ENCODE measurements at regions not wholly inside any gene's neighbourhood (a gene's known extent, or its start where the extent isn't known, plus 50 kb on each side); places are given as distances from the start of the nearest gene placed in this dataset.

DNA sequence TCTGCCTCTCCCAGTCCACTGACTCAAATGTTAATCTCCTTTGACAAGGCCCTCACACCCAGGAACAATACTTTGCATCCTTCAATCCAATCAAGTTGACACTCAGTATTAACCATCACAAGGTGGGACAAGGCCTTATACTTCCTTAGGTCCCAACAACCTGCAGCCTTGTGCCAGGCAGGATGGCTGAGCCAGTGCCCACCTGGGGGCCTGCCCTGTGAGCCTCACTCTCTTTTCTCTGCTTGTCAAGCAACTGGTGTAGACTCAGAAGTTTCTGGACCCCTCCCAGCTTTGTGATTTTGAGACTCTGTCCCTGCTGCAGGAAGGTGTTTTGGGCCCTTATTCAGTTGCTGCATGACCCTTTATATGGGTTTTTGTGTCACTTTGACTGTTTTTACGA, 310.0 kb upstream of the C1orf174 start:
- Histone ChIP-seq H3K4me3 (ENCODE audit: low read length in 2 of 2) (no peak overlapping the region), H3K9me3 (ENCODE audit: control insufficient read depth in 2 of 2, low read length in 2 of 2) (peaks cover 0 to 3% of the 10 kb centered on the region in 2 donors), H3K36me3 (ENCODE audit: control insufficient read depth in 2 of 2, insufficient read depth in 2 of 2, low read length in 2 of 2) (no peaks in the 10 kb centered on the region), H3K27ac (ENCODE audit: low read depth in 2 of 2, low read length in 2 of 2) (no peak overlapping the region), H3K4me1 (ENCODE audit: control insufficient read depth in 2 of 2, insufficient read depth in 2 of 2, low read length in 2 of 2) (no peaks in the 10 kb centered on the region), H3K9ac (ENCODE audit: low read depth in 1 of 2, low read length in 2 of 2) (no peak overlapping the region), H3K27me3 (ENCODE audit: control insufficient read depth in 2 of 2, insufficient read depth in 2 of 2, low read length in 2 of 2) (no peaks in the 10 kb centered on the region)

DNA sequence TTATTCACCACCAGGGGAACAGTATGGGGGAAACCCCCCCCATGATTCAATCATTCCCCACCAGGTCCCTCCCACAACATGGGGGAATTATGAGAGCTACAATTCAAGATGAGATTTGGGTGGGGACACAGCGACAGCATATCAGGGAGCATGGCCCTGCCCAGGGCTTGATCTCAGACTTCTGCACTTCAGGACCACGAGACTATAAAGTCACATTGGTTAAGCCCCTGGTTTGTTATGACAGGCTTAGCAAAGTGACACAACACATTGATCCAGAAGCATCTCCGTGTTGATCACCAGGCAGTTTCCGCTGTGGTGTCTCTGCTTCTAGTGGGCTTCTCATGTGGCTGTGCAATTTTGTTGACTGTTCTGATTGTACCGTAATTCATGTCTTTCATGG, 312.7 kb upstream of the C1orf174 start:
- Histone ChIP-seq H3K9ac (ENCODE audit: low read depth in 1 of 2, low read length in 2 of 2) (no peak overlapping the region), H3K4me1 (ENCODE audit: control insufficient read depth in 2 of 2, insufficient read depth in 2 of 2, low read length in 2 of 2) (no peaks in the 10 kb centered on the region), H3K27me3 (ENCODE audit: control insufficient read depth in 2 of 2, insufficient read depth in 2 of 2, low read length in 2 of 2) (no peaks in the 10 kb centered on the region), H3K4me3 (ENCODE audit: low read length in 2 of 2) (no peak overlapping the region), H3K27ac (ENCODE audit: low read depth in 2 of 2, low read length in 2 of 2) (no peak overlapping the region), H3K36me3 (ENCODE audit: control insufficient read depth in 2 of 2, insufficient read depth in 2 of 2, low read length in 2 of 2) (no peaks in the 10 kb centered on the region), H3K9me3 (ENCODE audit: control insufficient read depth in 2 of 2, low read length in 2 of 2) (peaks cover 0 to 1% of the 10 kb centered on the region in 2 donors)

- H3K4me3 ChIP-seq (ENCODE audit: low read length in 2 of 2) = no peak overlapping the region
- H3K27ac ChIP-seq (ENCODE audit: low read depth in 2 of 2, low read length in 2 of 2) = no peak overlapping the region
- no peaks in the 10 kb centered on the region for H3K4me1 ChIP-seq (ENCODE audit: control insufficient read depth in 2 of 2, insufficient read depth in 2 of 2, low read length in 2 of 2)
- H3K9me3 ChIP-seq (ENCODE audit: control insufficient read depth in 2 of 2, low read length in 2 of 2) = peaks cover 0 to 2% of the 10 kb centered on the region in 2 donors
- H3K36me3 ChIP-seq (ENCODE audit: control insufficient read depth in 2 of 2, insufficient read depth in 2 of 2, low read length in 2 of 2) = no peaks in the 10 kb centered on the region
- H3K9ac ChIP-seq (ENCODE audit: low read depth in 1 of 2, low read length in 2 of 2) = no peak overlapping the region
- no peaks in the 10 kb centered on the region for H3K27me3 ChIP-seq (ENCODE audit: control insufficient read depth in 2 of 2, insufficient read depth in 2 of 2, low read length in 2 of 2)
Measured at GRCh38 chr1:4213366-4213973, 313.4 kb upstream of the C1orf174 start.

GRCh38 chr1:4214826-4215225, 314.8 kb upstream of the C1orf174 start:
- no peaks in the 10 kb centered on the region for H3K36me3 ChIP-seq (ENCODE audit: control insufficient read depth in 2 of 2, insufficient read depth in 2 of 2, low read length in 2 of 2)
- no peaks in the 10 kb centered on the region for H3K4me1 ChIP-seq (ENCODE audit: control insufficient read depth in 2 of 2, insufficient read depth in 2 of 2, low read length in 2 of 2)
- no peaks in the 10 kb centered on the region for H3K27me3 ChIP-seq (ENCODE audit: control insufficient read depth in 2 of 2, insufficient read depth in 2 of 2, low read length in 2 of 2)

GRCh38 chr1:4215391-4215790, 315.3 kb upstream of the C1orf174 start:
- H3K27ac ChIP-seq (ENCODE audit: low read depth in 2 of 2, low read length in 2 of 2) = no peak overlapping the region
- peaks cover 0 to 2% of the 10 kb centered on the region in 2 donors for H3K9me3 ChIP-seq (ENCODE audit: control insufficient read depth in 2 of 2, low read length in 2 of 2)
- H3K9ac ChIP-seq (ENCODE audit: low read depth in 1 of 2, low read length in 2 of 2) = no peak overlapping the region
- H3K36me3 ChIP-seq (ENCODE audit: control insufficient read depth in 2 of 2, insufficient read depth in 2 of 2, low read length in 2 of 2) = no peaks in the 10 kb centered on the region
- H3K4me1 ChIP-seq (ENCODE audit: control insufficient read depth in 2 of 2, insufficient read depth in 2 of 2, low read length in 2 of 2) = no peaks in the 10 kb centered on the region
- H3K4me3 ChIP-seq (ENCODE audit: low read length in 2 of 2) = no peak overlapping the region
- no peaks in the 10 kb centered on the region for H3K27me3 ChIP-seq (ENCODE audit: control insufficient read depth in 2 of 2, insufficient read depth in 2 of 2, low read length in 2 of 2)

More at GRCh38 chr1:4214826-4215225, 314.8 kb upstream of the C1orf174 start:
- Histone ChIP-seq H3K9ac (ENCODE audit: low read depth in 1 of 2, low read length in 2 of 2) (no peak overlapping the region), H3K4me3 (ENCODE audit: low read length in 2 of 2) (no peak overlapping the region), H3K27ac (ENCODE audit: low read depth in 2 of 2, low read length in 2 of 2) (no peak overlapping the region), H3K9me3 (ENCODE audit: control insufficient read depth in 2 of 2, low read length in 2 of 2) (peaks cover 0 to 2% of the 10 kb centered on the region in 2 donors)

DNA sequence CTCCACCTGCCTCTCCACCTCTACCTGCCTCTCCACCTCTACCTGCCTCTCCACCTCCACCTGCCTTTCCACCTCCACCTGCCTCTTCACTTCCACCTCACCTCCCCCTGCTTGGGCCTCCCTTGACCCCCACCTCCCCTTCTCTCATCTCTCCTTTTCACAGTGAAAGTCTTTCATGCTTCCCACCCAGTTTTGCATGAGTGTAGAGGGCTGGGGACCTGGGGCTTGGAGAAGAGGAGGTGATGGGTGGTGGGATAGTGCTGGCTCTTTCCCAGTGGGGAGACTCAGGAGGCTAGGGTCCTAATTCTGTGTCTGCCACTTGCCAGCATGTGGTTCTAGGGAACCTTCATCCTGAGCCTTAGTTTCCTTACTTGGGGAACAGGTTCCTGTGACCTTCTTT, 316.2 kb upstream of the C1orf174 start:
- no peaks in the 10 kb centered on the region for H3K27me3 ChIP-seq (ENCODE audit: control insufficient read depth in 2 of 2, insufficient read depth in 2 of 2, low read length in 2 of 2)
- H3K9me3 ChIP-seq (ENCODE audit: control insufficient read depth in 2 of 2, low read length in 2 of 2) = peaks cover 0 to 2% of the 10 kb centered on the region in 2 donors
- H3K4me1 ChIP-seq (ENCODE audit: control insufficient read depth in 2 of 2, insufficient read depth in 2 of 2, low read length in 2 of 2) = no peaks in the 10 kb centered on the region
- no peak overlapping the region for H3K27ac ChIP-seq (ENCODE audit: low read depth in 2 of 2, low read length in 2 of 2)
- H3K4me3 ChIP-seq (ENCODE audit: low read length in 2 of 2) = no peak overlapping the region
- H3K9ac ChIP-seq (ENCODE audit: low read depth in 1 of 2, low read length in 2 of 2) = no peak overlapping the region
- no peaks in the 10 kb centered on the region for H3K36me3 ChIP-seq (ENCODE audit: control insufficient read depth in 2 of 2, insufficient read depth in 2 of 2, low read length in 2 of 2)

GRCh38 chr1:4218619-4219018, 318.5 kb upstream of the C1orf174 start:
- no peak overlapping the region for H3K9ac ChIP-seq (ENCODE audit: low read depth in 1 of 2, low read length in 2 of 2)
- H3K4me1 ChIP-seq (ENCODE audit: control insufficient read depth in 2 of 2, insufficient read depth in 2 of 2, low read length in 2 of 2) = no peaks in the 10 kb centered on the region
- no peaks in the 10 kb centered on the region for H3K36me3 ChIP-seq (ENCODE audit: control insufficient read depth in 2 of 2, insufficient read depth in 2 of 2, low read length in 2 of 2)
- no peak overlapping the region for H3K4me3 ChIP-seq (ENCODE audit: low read length in 2 of 2)
- H3K27me3 ChIP-seq (ENCODE audit: control insufficient read depth in 2 of 2, insufficient read depth in 2 of 2, low read length in 2 of 2) = no peaks in the 10 kb centered on the region
- no peak overlapping the region for H3K27ac ChIP-seq (ENCODE audit: low read depth in 2 of 2, low read length in 2 of 2)
- peaks cover 0 to 2% of the 10 kb centered on the region in 2 donors for H3K9me3 ChIP-seq (ENCODE audit: control insufficient read depth in 2 of 2, low read length in 2 of 2)

GRCh38 chr1:4219111-4219510, 319.0 kb upstream of the C1orf174 start:
- Histone ChIP-seq H3K9ac (ENCODE audit: low read depth in 1 of 2, low read length in 2 of 2) (no peak overlapping the region), H3K4me3 (ENCODE audit: low read length in 2 of 2) (no peak overlapping the region), H3K36me3 (ENCODE audit: control insufficient read depth in 2 of 2, insufficient read depth in 2 of 2, low read length in 2 of 2) (no peaks in the 10 kb centered on the region), H3K4me1 (ENCODE audit: control insufficient read depth in 2 of 2, insufficient read depth in 2 of 2, low read length in 2 of 2) (no peaks in the 10 kb centered on the region), H3K27me3 (ENCODE audit: control insufficient read depth in 2 of 2, insufficient read depth in 2 of 2, low read length in 2 of 2) (no peaks in the 10 kb centered on the region), H3K9me3 (ENCODE audit: control insufficient read depth in 2 of 2, low read length in 2 of 2) (peaks cover 0 to 2% of the 10 kb centered on the region in 2 donors), H3K27ac (ENCODE audit: low read depth in 2 of 2, low read length in 2 of 2) (no peak overlapping the region)

DNA sequence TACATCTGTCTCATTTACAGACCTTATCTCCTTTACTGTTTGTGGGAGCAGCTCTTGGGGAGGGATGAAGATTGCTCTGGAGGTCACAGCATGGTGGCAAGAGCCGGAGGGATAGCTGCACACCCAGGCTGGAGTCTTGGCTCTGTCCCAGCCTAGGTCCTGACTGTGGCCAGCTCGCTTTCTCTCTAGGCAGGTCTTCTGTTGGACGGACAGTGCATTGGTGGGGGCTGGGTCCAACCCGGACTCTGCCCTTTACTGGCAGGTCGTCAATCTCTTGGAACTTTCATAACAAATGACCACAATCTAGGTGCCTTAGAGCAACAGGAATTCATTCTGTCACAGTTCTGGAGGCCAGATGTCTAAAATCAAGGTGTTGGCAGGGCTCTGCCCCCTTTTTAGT, 319.8 kb upstream of the C1orf174 start:
- no peaks in the 10 kb centered on the region for H3K36me3 ChIP-seq (ENCODE audit: control insufficient read depth in 2 of 2, insufficient read depth in 2 of 2, low read length in 2 of 2)
- H3K4me1 ChIP-seq (ENCODE audit: control insufficient read depth in 2 of 2, insufficient read depth in 2 of 2, low read length in 2 of 2) = no peaks in the 10 kb centered on the region
- no peaks in the 10 kb centered on the region for H3K27me3 ChIP-seq (ENCODE audit: control insufficient read depth in 2 of 2, insufficient read depth in 2 of 2, low read length in 2 of 2)
- peaks cover 0 to 2% of the 10 kb centered on the region in 2 donors for H3K9me3 ChIP-seq (ENCODE audit: control insufficient read depth in 2 of 2, low read length in 2 of 2)
- no peak overlapping the region for H3K27ac ChIP-seq (ENCODE audit: low read depth in 2 of 2, low read length in 2 of 2)
- H3K4me3 ChIP-seq (ENCODE audit: low read length in 2 of 2) = no peak overlapping the region
- no peak overlapping the region for H3K9ac ChIP-seq (ENCODE audit: low read depth in 1 of 2, low read length in 2 of 2)

DNA sequence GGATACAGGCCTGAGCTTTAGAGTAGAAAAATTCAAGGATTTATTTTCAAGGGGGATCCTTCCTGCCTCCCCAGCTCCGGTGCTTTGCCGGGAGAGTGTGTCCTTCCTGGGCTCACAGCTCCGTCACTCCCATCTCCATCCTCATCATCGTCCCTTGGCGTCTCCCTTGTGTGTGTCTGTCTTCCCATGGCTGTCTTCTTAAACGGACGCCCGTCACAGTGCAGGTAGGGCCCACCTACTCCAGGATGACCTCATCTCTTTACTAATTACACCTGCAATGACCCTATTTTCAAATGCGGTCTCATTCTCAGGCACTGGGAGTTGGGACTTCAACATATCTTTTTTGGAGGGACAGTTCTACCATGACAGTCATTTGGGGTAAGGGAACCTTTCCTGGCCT, 320.3 kb upstream of the C1orf174 start:
- Histone ChIP-seq H3K27ac (ENCODE audit: low read depth in 2 of 2, low read length in 2 of 2) (no peak overlapping the region), H3K27me3 (ENCODE audit: control insufficient read depth in 2 of 2, insufficient read depth in 2 of 2, low read length in 2 of 2) (no peaks in the 10 kb centered on the region)

GRCh38 chr1:4221107-4221506, 321.0 kb upstream of the C1orf174 start:
- no peaks in the 10 kb centered on the region for H3K36me3 ChIP-seq (ENCODE audit: control insufficient read depth in 2 of 2, insufficient read depth in 2 of 2, low read length in 2 of 2)
- no peak overlapping the region for H3K9ac ChIP-seq (ENCODE audit: low read depth in 1 of 2, low read length in 2 of 2)
- H3K4me1 ChIP-seq (ENCODE audit: control insufficient read depth in 2 of 2, insufficient read depth in 2 of 2, low read length in 2 of 2) = no peaks in the 10 kb centered on the region
- no peak overlapping the region for H3K4me3 ChIP-seq (ENCODE audit: low read length in 2 of 2)
- H3K9me3 ChIP-seq (ENCODE audit: control insufficient read depth in 2 of 2, low read length in 2 of 2) = peaks cover 0 to 2% of the 10 kb centered on the region in 2 donors
- H3K27ac ChIP-seq (ENCODE audit: low read depth in 2 of 2, low read length in 2 of 2) = no peak overlapping the region
- H3K27me3 ChIP-seq (ENCODE audit: control insufficient read depth in 2 of 2, insufficient read depth in 2 of 2, low read length in 2 of 2) = no peaks in the 10 kb centered on the region

More for the DNA sequence above, 320.3 kb upstream of the C1orf174 start:
- no peak overlapping the region for H3K4me3 ChIP-seq (ENCODE audit: low read length in 2 of 2)
- peaks cover 0 to 2% of the 10 kb centered on the region in 2 donors for H3K9me3 ChIP-seq (ENCODE audit: control insufficient read depth in 2 of 2, low read length in 2 of 2)
- H3K36me3 ChIP-seq (ENCODE audit: control insufficient read depth in 2 of 2, insufficient read depth in 2 of 2, low read length in 2 of 2) = no peaks in the 10 kb centered on the region
- H3K4me1 ChIP-seq (ENCODE audit: control insufficient read depth in 2 of 2, insufficient read depth in 2 of 2, low read length in 2 of 2) = no peaks in the 10 kb centered on the region
- no peak overlapping the region for H3K9ac ChIP-seq (ENCODE audit: low read depth in 1 of 2, low read length in 2 of 2)
